DOHH2 (cell line): ENCODE measurements at regions not wholly inside any gene's neighbourhood (a gene's known extent, or its start where the extent isn't known, plus 50 kb on each side); places are given as distances from the start of the nearest gene placed in this dataset.

Source experiments
- CTCF ChIP-seq: fragments of 200-600 bp; sonication (generic); IDR thresholded peaks from one replicate; pipeline ENCODE4 v1.5.1; 2014; ENCODE audit warnings: antibody characterized with exemption, mild to moderate bottlenecking, low read depth, low read length; ENCODE audit not compliant: poor library complexity, severe bottlenecking
- EZH2phosphoT487 ChIP-seq: fragments of 200-600 bp; sonication (generic); IDR thresholded peaks from 2 replicates; pipeline ENCODE4 v1.6.1; 2017; ENCODE audit warnings: borderline replicate concordance, mild to moderate bottlenecking, antibody characterized with exemption, low read length, moderate library complexity, mixed read lengths

- no peak for TF ChIP-seq CTCF
- no peak for TF ChIP-seq EZH2phosphoT487
These were observed 115.2 kb upstream of the KIT start for GRCh38 chr4:54542540-54543041.
